SU-DHL-6 (cell line): ENCODE measurements at regions not wholly inside any gene's neighbourhood (a gene's known extent, or its start where the extent isn't known, plus 50 kb on each side); places are given as distances from the start of the nearest gene placed in this dataset.

ENCODE experiments used
- H2AFZ ChIP-seq: fragments of 200-600 bp; sonication (generic); 2 replicates; pipeline ENCODE4 v1.6.1; 2014; ENCODE audit warnings: low read depth, mild to moderate bottlenecking, moderate library complexity, mixed read lengths, antibody characterized with exemption, low read length; ENCODE audit not compliant: severe bottlenecking
- H3F3A ChIP-seq: fragments of 200-600 bp; shearing (Covaris generic); 2 replicates; pipeline ENCODE4 v1.6.0; 2016; ENCODE audit warnings: antibody characterized with exemption, mild to moderate bottlenecking; ENCODE audit not compliant: insufficient read depth
- H3K27ac ChIP-seq: fragments of 200-600 bp; sonication (generic); 2 replicates; pipeline ENCODE4 v1.5.1; 2016; ENCODE audit warnings: low read depth, mild to moderate bottlenecking, low read length, moderate library complexity, mixed read lengths
- H3K27me3 ChIP-seq: fragments of 200-600 bp; sonication (generic), shearing (Covaris generic); 2 replicates; pipeline ENCODE4 v1.6.0; 2014; ENCODE audit warnings: mild to moderate bottlenecking, low read length
- H3K36me3 ChIP-seq: fragments of 200-600 bp; sonication (generic); 2 replicates; pipeline ENCODE4 v1.6.1; 2014; ENCODE audit warnings: mild to moderate bottlenecking, low read length, mixed read lengths
- H3K4me2 ChIP-seq: fragments of 300-600, 200-600 bp; shearing (Covaris generic), sonication (generic); 2 replicates; pipeline ENCODE4 v1.6.0; 2014; ENCODE audit warnings: low read length, low read depth, mild to moderate bottlenecking; ENCODE audit not compliant: poor library complexity, severe bottlenecking
- H3K4me3 ChIP-seq: fragments of 200-600 bp; sonication (generic); 2 replicates; pipeline ENCODE4 v1.5.1; 2014; ENCODE audit warnings: antibody characterized with exemption, low read length, mild to moderate bottlenecking, mixed read lengths; ENCODE audit not compliant: insufficient read depth, poor library complexity, severe bottlenecking
- H3K79me2 ChIP-seq: fragments of 200-600 bp; sonication (generic); 2 replicates; pipeline ENCODE4 v1.6.1; 2014; ENCODE audit warnings: mild to moderate bottlenecking, low read length, moderate library complexity; ENCODE audit not compliant: insufficient read depth
- H3K9ac ChIP-seq: fragments of 200-600 bp; sonication (generic); 2 replicates; pipeline ENCODE4 v1.7.0; 2014; ENCODE audit warnings: mild to moderate bottlenecking, low read length
- H3K9me2 ChIP-seq: fragments of 200-600 bp; sonication (generic); replicated peaks from 2 replicates; pipeline ENCODE4 v1.6.1; 2014; ENCODE audit warnings: low read length; ENCODE audit not compliant: insufficient read depth
- H3K9me3 ChIP-seq: fragments of 200-600 bp; sonication (generic); 2 replicates; pipeline ENCODE4 v1.6.1; 2014; ENCODE audit warnings: low read length, mixed read lengths; ENCODE audit not compliant: insufficient read depth
- H4K20me1 ChIP-seq: fragments of 200-600 bp; sonication (generic); 2 replicates; pipeline ENCODE4 v1.6.1; 2014; ENCODE audit warnings: low read depth, mild to moderate bottlenecking, antibody characterized with exemption, low read length, moderate library complexity, mixed read lengths
- EZH2phosphoT487 ChIP-seq: fragments of 200-600 bp; sonication (generic), shearing (Covaris generic); conservative IDR thresholded peaks from 2 replicates; pipeline ENCODE4 v1.6.1; 2018; ENCODE audit warnings: mild to moderate bottlenecking, antibody characterized with exemption, low read length, moderate library complexity, mixed read lengths
- TF ChIP-seq, protein P1 (sequence below): fragments of 200-600 bp; sonication (generic); IDR thresholded peaks from one replicate; pipeline ENCODE4 v1.5.1; 2017; ENCODE audit warnings: antibody characterized with exemption, mild to moderate bottlenecking, low read length, moderate library complexity; ENCODE audit not compliant: insufficient read depth, poor library complexity, severe bottlenecking

DNA sequence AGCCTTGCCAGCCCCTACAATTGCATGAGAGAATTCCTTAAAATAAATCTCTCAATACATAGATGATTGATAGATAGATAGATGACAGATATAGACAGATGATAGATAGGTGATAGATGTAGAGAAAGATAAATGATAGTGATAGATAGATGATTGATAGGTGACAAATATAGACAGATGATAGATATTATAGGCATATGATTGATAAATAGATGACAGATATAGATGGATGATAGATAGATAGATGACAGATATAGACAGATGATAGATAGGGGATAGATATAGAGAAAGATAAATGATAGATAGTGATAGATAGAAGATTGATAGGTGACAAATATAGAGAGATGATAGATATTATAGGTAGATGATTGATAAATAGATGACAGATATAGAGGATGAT, 564.6 kb downstream of the ETS1 start:
- Histone ChIP-seq H3F3A (no peaks in the 10 kb centered on the region), H3K4me3 (no peak overlapping the region), H3K9me3 (no peaks in the 10 kb centered on the region), H3K79me2 (no peaks in the 10 kb centered on the region), H3K27me3 (no peaks in the 10 kb centered on the region), H2AFZ (no peak overlapping the region), H3K36me3 (no peaks in the 10 kb centered on the region), H3K4me2 (no peak overlapping the region), H3K9ac (no peak overlapping the region), H3K27ac (no peak overlapping the region), H4K20me1 (no peaks in the 10 kb centered on the region), H3K9me2 (no peaks in the 10 kb centered on the region)
- no peak for TF ChIP-seq EZH2phosphoT487
- TF ChIP-seq, protein P1, sequence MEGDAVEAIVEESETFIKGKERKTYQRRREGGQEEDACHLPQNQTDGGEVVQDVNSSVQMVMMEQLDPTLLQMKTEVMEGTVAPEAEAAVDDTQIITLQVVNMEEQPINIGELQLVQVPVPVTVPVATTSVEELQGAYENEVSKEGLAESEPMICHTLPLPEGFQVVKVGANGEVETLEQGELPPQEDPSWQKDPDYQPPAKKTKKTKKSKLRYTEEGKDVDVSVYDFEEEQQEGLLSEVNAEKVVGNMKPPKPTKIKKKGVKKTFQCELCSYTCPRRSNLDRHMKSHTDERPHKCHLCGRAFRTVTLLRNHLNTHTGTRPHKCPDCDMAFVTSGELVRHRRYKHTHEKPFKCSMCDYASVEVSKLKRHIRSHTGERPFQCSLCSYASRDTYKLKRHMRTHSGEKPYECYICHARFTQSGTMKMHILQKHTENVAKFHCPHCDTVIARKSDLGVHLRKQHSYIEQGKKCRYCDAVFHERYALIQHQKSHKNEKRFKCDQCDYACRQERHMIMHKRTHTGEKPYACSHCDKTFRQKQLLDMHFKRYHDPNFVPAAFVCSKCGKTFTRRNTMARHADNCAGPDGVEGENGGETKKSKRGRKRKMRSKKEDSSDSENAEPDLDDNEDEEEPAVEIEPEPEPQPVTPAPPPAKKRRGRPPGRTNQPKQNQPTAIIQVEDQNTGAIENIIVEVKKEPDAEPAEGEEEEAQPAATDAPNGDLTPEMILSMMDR: no peak

DNA sequence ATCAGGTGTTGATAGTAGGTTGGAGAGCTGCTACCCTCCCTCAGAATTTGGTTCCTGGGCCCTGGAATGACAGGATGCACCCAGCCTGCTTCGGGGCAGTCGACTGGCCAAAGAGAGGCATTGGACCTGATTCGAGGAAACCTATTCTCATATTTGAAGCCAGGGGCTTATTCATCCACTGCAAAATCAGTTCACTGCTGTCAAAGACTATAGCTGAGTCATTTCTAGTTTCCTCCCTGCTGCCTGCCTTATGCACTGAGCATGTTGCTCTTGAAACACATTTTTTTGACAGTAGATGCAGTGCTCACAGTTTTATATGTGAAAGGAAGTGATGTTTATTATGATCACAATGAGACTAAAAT, 565.4 kb downstream of the ETS1 start:
- H3K9ac ChIP-seq: no peak overlapping the region
- H3F3A ChIP-seq: no peaks in the 10 kb centered on the region
- H3K79me2 ChIP-seq: no peaks in the 10 kb centered on the region
- no peaks in the 10 kb centered on the region for H3K9me2 ChIP-seq
- H3K4me3 ChIP-seq: no peak overlapping the region
- H4K20me1 ChIP-seq: no peaks in the 10 kb centered on the region
- TF ChIP-seq, protein P1: no peak
- no peak for TF ChIP-seq EZH2phosphoT487
- no peak overlapping the region for H2AFZ ChIP-seq
- H3K27ac ChIP-seq: no peak overlapping the region
- no peaks in the 10 kb centered on the region for H3K9me3 ChIP-seq
- H3K36me3 ChIP-seq: no peaks in the 10 kb centered on the region
- H3K4me2 ChIP-seq: no peak overlapping the region
- no peaks in the 10 kb centered on the region for H3K27me3 ChIP-seq

DNA sequence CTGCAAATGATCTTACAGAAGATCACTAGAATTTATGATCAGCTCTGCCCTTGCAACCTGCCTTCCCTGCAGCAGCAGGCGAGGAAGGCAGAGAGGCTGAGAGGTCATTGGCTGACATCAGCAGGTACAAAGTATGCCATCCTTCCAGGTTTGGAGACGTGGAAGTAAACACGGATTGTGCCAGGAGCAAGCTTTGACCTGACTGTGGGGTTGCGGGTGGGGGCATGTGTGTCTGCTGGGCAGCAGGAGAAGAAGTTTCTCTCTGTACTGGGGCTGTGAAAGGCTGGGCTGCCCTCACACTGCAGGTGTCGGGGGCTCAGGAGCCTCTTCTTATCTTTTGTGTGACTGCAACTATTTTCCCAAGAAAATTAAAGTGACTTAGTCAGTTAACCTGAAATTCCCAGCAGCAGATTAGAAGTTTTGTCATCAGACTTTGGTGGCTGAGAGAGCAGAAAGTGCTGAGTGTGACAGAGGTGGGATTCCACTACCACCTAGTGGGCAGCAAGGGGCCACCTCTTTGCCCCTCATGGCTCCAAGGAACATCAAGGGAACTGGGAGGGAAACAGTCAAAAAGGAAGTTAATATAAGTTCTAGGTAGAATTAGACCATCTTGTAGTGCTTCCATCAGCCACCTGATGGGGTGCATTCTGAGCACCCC, 565.9 kb downstream of the ETS1 start:
- no peaks in the 10 kb centered on the region for H3F3A ChIP-seq
- H3K4me2 ChIP-seq: no peak overlapping the region
- H3K9ac ChIP-seq: no peak overlapping the region
- no peaks in the 10 kb centered on the region for H3K36me3 ChIP-seq
- H3K9me2 ChIP-seq: no peaks in the 10 kb centered on the region
- TF ChIP-seq, protein P1: no peak
- no peak overlapping the region for H3K4me3 ChIP-seq
- H3K9me3 ChIP-seq: no peaks in the 10 kb centered on the region
- no peak overlapping the region for H2AFZ ChIP-seq
- no peak overlapping the region for H3K27ac ChIP-seq
- H3K79me2 ChIP-seq: no peaks in the 10 kb centered on the region
- H3K27me3 ChIP-seq: no peaks in the 10 kb centered on the region
- H4K20me1 ChIP-seq: no peaks in the 10 kb centered on the region
